ENCODE measurements at regions not wholly inside any gene's neighbourhood (a gene's known extent, or its start where the extent isn't known, plus 50 kb on each side); places are given as distances from the start of the nearest gene placed in this dataset.

- TF ChIP-seq CTCF (IDR thresholded peaks at IDR 0.05) = no peak
- no peak for TF ChIP-seq POLR2AphosphoS5 (IDR thresholded peaks at IDR 0.05)
- no peak for TF ChIP-seq POLR2A (IDR thresholded peaks at IDR 0.05; ENCODE audit: low read depth)
- no peak for TF ChIP-seq EP300 (IDR thresholded peaks at IDR 0.05)
These were observed 557.0 kb upstream of the GNPDA2 start for GRCh38 chr4:45283352-45283751.
